ENCODE measurements at regions not wholly inside any gene's neighbourhood (a gene's known extent, or its start where the extent isn't known, plus 50 kb on each side); places are given as distances from the start of the nearest gene placed in this dataset.
"Not testable (repeated sequence)": the region's sequence is repeated elsewhere in the genome, so short reads cannot be mapped to it uniquely, and the experiment has no call there.

DNA sequence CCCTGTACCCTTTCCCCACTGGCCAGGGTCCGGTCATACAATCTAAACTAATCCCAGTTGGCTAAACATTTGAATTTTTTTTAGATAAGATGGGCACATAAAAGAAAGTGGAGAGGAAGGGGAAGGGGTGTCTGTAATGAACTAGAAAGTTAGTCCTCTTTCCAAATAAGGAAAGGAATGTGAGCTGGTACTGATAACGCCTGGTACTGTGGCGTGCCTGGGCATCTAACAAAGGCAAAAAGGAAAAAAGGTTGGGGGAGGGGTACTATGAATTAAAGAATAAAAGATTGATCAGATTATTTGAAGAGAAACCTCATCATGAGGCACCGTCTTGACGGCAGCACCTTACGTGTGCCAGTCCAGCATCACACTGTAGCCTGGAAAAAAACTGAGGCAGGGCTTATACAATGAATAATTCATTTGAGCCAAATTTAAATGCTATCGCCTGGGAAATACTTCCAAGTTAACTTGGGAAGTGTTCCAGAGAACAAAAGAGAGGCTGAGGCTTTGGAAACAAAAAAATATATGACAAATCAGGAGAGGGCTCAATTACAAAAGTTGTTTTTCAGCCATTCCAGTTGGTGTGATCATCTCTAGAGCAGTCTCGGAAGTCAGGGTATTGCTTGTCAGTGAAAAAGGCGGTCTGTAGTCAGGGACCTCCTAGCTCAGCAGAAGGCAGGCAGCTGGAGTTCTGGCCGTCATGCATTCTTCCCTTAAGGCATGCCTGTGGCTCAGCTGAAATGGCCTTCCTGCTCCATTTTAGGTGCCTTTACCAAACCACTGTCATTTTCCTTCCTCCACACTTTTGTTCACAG, 103.9 kb upstream of the MTLN start:
- not testable (repeated sequence) for TF ChIP-seq CTCF (conservative IDR thresholded peaks at IDR 0.05; ENCODE audit: low read length); EZH2phosphoT487 (IDR thresholded peaks at IDR 0.05; ENCODE audit: borderline replicate concordance, low read depth, low read length)

Data from OCI-LY7 (cell line).